SU-DHL-6 (cell line): ENCODE measurements at regions not wholly inside any gene's neighbourhood (a gene's known extent, or its start where the extent isn't known, plus 50 kb on each side); places are given as distances from the start of the nearest gene placed in this dataset.

Experiments used
- EZH2phosphoT487 ChIP-seq: fragments of 200-600 bp; sonication (generic), shearing (Covaris generic); conservative IDR thresholded peaks from 2 replicates; pipeline ENCODE4 v1.6.1; 2018; ENCODE audit warnings: mild to moderate bottlenecking, antibody characterized with exemption, low read length, moderate library complexity, mixed read lengths
- TF ChIP-seq, protein P1 (sequence below): fragments of 200-600 bp; sonication (generic); IDR thresholded peaks from one replicate; pipeline ENCODE4 v1.5.1; 2017; ENCODE audit warnings: antibody characterized with exemption, mild to moderate bottlenecking, low read length, moderate library complexity; ENCODE audit not compliant: insufficient read depth, poor library complexity, severe bottlenecking

DNA sequence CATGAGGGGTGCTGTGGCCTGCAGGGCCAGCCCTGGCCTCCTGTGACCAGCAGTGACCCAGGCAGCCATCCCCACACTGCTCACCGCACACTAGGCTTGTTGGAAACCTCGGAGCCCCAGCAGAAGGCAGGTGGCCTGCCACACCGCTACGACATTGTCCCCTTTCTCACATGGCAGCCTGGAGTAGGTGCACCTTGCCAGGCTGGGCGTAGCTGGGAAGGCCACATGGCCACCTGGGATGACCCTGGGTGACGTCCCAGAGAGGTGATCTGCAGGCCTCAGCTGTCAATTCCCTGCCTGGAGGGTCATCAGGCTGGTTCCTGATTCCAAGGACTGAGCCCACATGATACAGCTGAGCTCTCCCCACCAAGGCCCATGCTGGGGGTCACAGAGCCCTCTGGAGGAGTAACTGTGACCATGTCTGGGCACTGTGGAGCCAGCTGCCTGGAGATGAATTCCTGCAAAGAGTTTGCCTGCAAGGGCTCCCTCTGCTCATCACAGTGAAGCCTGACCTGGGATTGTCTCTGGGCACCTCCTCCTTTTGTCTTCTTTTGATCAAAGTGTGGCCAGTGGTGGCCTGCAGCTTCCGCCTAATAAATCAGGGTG, 119.6 kb upstream of the OTOS start:
- TF ChIP-seq, protein P1, sequence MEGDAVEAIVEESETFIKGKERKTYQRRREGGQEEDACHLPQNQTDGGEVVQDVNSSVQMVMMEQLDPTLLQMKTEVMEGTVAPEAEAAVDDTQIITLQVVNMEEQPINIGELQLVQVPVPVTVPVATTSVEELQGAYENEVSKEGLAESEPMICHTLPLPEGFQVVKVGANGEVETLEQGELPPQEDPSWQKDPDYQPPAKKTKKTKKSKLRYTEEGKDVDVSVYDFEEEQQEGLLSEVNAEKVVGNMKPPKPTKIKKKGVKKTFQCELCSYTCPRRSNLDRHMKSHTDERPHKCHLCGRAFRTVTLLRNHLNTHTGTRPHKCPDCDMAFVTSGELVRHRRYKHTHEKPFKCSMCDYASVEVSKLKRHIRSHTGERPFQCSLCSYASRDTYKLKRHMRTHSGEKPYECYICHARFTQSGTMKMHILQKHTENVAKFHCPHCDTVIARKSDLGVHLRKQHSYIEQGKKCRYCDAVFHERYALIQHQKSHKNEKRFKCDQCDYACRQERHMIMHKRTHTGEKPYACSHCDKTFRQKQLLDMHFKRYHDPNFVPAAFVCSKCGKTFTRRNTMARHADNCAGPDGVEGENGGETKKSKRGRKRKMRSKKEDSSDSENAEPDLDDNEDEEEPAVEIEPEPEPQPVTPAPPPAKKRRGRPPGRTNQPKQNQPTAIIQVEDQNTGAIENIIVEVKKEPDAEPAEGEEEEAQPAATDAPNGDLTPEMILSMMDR: no peak
- no peak for TF ChIP-seq EZH2phosphoT487
